DND-41 (cell line): ENCODE measurements at regions not wholly inside any gene's neighbourhood (a gene's known extent, or its start where the extent isn't known, plus 50 kb on each side); places are given as distances from the start of the nearest gene placed in this dataset.

Source experiments
- EZH2 ChIP-seq: IDR thresholded peaks from 3 replicates; pipeline ENCODE4 v1.6.1; 2012; ENCODE audit warnings: borderline replicate concordance, low read depth, mild to moderate bottlenecking, moderate library complexity, low read length, inconsistent platforms; ENCODE audit not compliant: severe bottlenecking
- TF ChIP-seq, protein P1 (sequence below): IDR thresholded peaks from 2 replicates; pipeline ENCODE4 v1.5.1; 2012; ENCODE audit warnings: borderline replicate concordance, low read length, moderate library complexity, mild to moderate bottlenecking; ENCODE audit not compliant: poor library complexity, severe bottlenecking; ENCODE audit errors: extremely low read depth

GRCh38 chr13:59531571-59532091, 632.1 kb downstream of the DIAPH3 start:
- TF ChIP-seq, protein P1, sequence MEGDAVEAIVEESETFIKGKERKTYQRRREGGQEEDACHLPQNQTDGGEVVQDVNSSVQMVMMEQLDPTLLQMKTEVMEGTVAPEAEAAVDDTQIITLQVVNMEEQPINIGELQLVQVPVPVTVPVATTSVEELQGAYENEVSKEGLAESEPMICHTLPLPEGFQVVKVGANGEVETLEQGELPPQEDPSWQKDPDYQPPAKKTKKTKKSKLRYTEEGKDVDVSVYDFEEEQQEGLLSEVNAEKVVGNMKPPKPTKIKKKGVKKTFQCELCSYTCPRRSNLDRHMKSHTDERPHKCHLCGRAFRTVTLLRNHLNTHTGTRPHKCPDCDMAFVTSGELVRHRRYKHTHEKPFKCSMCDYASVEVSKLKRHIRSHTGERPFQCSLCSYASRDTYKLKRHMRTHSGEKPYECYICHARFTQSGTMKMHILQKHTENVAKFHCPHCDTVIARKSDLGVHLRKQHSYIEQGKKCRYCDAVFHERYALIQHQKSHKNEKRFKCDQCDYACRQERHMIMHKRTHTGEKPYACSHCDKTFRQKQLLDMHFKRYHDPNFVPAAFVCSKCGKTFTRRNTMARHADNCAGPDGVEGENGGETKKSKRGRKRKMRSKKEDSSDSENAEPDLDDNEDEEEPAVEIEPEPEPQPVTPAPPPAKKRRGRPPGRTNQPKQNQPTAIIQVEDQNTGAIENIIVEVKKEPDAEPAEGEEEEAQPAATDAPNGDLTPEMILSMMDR: no peak
- TF ChIP-seq EZH2: no peak
